ENCODE measurements at regions not wholly inside any gene's neighbourhood (a gene's known extent, or its start where the extent isn't known, plus 50 kb on each side); places are given as distances from the start of the nearest gene placed in this dataset.

DNA sequence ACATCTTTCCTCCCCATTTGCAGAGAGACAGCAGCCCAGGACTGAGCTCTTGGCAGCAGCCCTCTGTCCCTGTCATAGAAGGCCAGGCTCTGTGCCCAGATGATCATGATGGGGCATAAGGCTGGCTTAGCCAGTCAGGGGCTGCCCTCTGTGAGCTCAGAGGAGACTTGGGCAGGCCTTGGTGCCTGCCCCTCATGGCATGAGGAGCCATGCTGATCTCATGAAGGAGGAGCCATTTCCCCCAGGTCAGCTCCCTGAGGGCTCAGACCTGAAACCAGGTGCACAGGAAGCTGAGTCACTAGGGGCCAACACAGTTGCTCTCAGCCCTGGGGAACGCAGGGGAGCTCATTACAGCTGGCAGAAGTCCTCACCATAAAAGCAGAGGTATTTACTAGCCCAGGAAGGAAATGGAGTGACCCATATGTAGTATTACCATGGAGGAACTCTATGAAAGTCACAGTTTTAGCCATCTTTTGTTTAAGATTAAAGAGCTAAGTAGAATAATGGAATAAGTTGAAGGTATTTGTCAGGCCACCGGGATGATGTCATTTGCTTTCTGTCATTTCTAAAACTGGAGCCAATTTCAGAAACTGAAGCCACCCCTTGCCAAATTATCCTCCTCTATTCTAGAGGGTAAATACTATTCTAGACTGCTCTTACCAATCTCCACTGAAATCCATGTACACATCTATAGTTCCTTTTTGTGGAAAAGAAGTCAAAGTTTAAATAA is 362.4 kb upstream of the ZNF32 start:
- TF ChIP-seq POLR2A (IDR thresholded peaks at IDR 0.05; ENCODE audit: low read depth, low read length) (peak; percentile 39; the same call in 1 of the 2 replicates), POLR2AphosphoS5 (IDR thresholded peaks at IDR 0.05; ENCODE audit: low read depth, low read length) (peak; percentile 68; the same call in 1 of the 2 replicates), TAF1 (IDR thresholded peaks at IDR 0.05; ENCODE audit: borderline replicate concordance, low read depth, low read length) (0 out of 2 replicates have a peak, but pooled peaks have one; percentile 21)

Data from GM12892 (cell line).